GM12878 (cell line): ENCODE measurements at regions not wholly inside any gene's neighbourhood (a gene's known extent, or its start where the extent isn't known, plus 50 kb on each side); places are given as distances from the start of the nearest gene placed in this dataset.
A peak's percentile ranks its signal among the peaks of the same experiment; 100 is the strongest.

Experiments used
- CBX3 ChIP-seq: fragments of 200-600 bp; sonication (generic); IDR thresholded peaks from 2 replicates; pipeline ENCODE4 v1.6.1; 2016; ENCODE audit warnings: low read depth, borderline replicate concordance
- CHD1 ChIP-seq: IDR thresholded peaks from 2 replicates; pipeline ENCODE4 v1.6.1; 2012; ENCODE audit warnings: low read depth, low read length, improper control_type of control experiment
- FOS ChIP-seq: IDR thresholded peaks from 3 replicates; pipeline ENCODE4 v1.6.1; 2011; ENCODE audit warnings: borderline replicate concordance; ENCODE audit not compliant: insufficient read length; ENCODE audit errors: extremely low read depth
- HDGF ChIP-seq: fragments of 450-650 bp; IDR thresholded peaks from 2 replicates; pipeline ENCODE4 v1.6.1; 2016; ENCODE audit warnings: antibody characterized with exemption
- IKZF1 ChIP-seq: fragments of 450-650 bp; conservative IDR thresholded peaks from 2 replicates; pipeline ENCODE4 v1.6.1; 2017; ENCODE audit warnings: antibody characterized with exemption, mild to moderate bottlenecking
- IKZF2 ChIP-seq, 2 experiments: fragments of 450-650 bp; IDR thresholded peaks; 2 replicates each; pipeline ENCODE4 v1.6.1; 2017; ENCODE audit warnings: mild to moderate bottlenecking in 2 of 2, moderate library complexity in 2 of 2
- JUNB ChIP-seq: IDR thresholded peaks from 2 replicates; pipeline ENCODE4 v1.6.1; 2016; ENCODE audit warnings: antibody characterized with exemption, mild to moderate bottlenecking
- KLF5 ChIP-seq: fragments of 450-650 bp; IDR thresholded peaks from 2 replicates; pipeline ENCODE4 v1.6.1; 2014; ENCODE audit warnings: mild to moderate bottlenecking; ENCODE audit not compliant: partially characterized antibody
- MEF2B ChIP-seq: fragments of 450-650 bp; IDR thresholded peaks from 2 replicates; pipeline ENCODE4 v1.6.1; 2018; ENCODE audit warnings: mild to moderate bottlenecking, moderate library complexity; ENCODE audit not compliant: partially characterized antibody, poor library complexity, severe bottlenecking
- MYC ChIP-seq: IDR thresholded peaks from 2 replicates; pipeline ENCODE4 v1.6.1; 2011; ENCODE audit warnings: mild to moderate bottlenecking, low read length, moderate library complexity, inconsistent platforms; ENCODE audit not compliant: insufficient read depth, insufficient replicate concordance, insufficient read length, severe bottlenecking
- RELA ChIP-seq: fragments of 450-650 bp; IDR thresholded peaks from 2 replicates; pipeline ENCODE4 v1.8.0; 2014; ENCODE audit warnings: borderline replicate concordance; ENCODE audit not compliant: partially characterized antibody
- SMAD1 ChIP-seq: fragments of 450-650 bp; IDR thresholded peaks from 2 replicates; pipeline ENCODE4 v1.6.1; 2018; ENCODE audit warnings: mild to moderate bottlenecking, low read depth; ENCODE audit not compliant: partially characterized antibody
- ZNF217 ChIP-seq: fragments of 450-650 bp; IDR thresholded peaks from 2 replicates; pipeline ENCODE4 v1.6.1; 2017; ENCODE audit warnings: antibody characterized with exemption, mild to moderate bottlenecking
- ZZZ3 ChIP-seq: IDR thresholded peaks from 2 replicates; pipeline ENCODE4 v1.6.1; 2011; ENCODE audit warnings: low read depth; ENCODE audit not compliant: control insufficient read depth, insufficient read length
- TF ChIP-seq, protein P1 (sequence below): fragments of 450-650 bp; IDR thresholded peaks from 2 replicates; pipeline ENCODE4 v1.6.1; 2017; ENCODE audit warnings: antibody characterized with exemption, mild to moderate bottlenecking, moderate library complexity
- TF ChIP-seq, protein P2 (sequence below): fragments of 450-650 bp; conservative IDR thresholded peaks from 2 replicates; pipeline ENCODE4 v1.6.1; 2017; ENCODE audit warnings: mild to moderate bottlenecking, moderate library complexity
- TF ChIP-seq, protein P3 (sequence below): fragments of 450-650 bp; formaldehyde crosslinking; IDR thresholded peaks from 2 replicates; pipeline ENCODE4 v1.4.0; 2022; ENCODE audit warnings: mild to moderate bottlenecking, moderate library complexity
- TF ChIP-seq, protein P4 (sequence below): IDR thresholded peaks from 2 replicates; pipeline ENCODE4 v1.6.1; 2012; ENCODE audit warnings: improper control_type of control experiment, low read depth, low read length; ENCODE audit not compliant: insufficient replicate concordance

GRCh38 chr20:6848041-6848440 lies 80.6 kb downstream of the BMP2 start (continued):
- TF ChIP-seq, protein P1, sequence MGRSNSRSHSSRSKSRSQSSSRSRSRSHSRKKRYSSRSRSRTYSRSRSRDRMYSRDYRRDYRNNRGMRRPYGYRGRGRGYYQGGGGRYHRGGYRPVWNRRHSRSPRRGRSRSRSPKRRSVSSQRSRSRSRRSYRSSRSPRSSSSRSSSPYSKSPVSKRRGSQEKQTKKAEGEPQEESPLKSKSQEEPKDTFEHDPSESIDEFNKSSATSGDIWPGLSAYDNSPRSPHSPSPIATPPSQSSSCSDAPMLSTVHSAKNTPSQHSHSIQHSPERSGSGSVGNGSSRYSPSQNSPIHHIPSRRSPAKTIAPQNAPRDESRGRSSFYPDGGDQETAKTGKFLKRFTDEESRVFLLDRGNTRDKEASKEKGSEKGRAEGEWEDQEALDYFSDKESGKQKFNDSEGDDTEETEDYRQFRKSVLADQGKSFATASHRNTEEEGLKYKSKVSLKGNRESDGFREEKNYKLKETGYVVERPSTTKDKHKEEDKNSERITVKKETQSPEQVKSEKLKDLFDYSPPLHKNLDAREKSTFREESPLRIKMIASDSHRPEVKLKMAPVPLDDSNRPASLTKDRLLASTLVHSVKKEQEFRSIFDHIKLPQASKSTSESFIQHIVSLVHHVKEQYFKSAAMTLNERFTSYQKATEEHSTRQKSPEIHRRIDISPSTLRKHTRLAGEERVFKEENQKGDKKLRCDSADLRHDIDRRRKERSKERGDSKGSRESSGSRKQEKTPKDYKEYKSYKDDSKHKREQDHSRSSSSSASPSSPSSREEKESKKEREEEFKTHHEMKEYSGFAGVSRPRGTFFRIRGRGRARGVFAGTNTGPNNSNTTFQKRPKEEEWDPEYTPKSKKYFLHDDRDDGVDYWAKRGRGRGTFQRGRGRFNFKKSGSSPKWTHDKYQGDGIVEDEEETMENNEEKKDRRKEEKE = no peak
- TF ChIP-seq MEF2B (peak; percentile 56), MYC (no peak), HDGF (no peak), ZZZ3 (no peak), SMAD1 (no peak), KLF5 (no peak), IKZF2 (IDR thresholded peaks at IDR 0.05) (peak; percentile 83 to 89), IKZF1 (peak; percentile 88), JUNB (no peak), CHD1 (no peak), CBX3 (no peak), FOS (no peak), RELA (no peak), ZNF217 (no peak)
- TF ChIP-seq, protein P2, sequence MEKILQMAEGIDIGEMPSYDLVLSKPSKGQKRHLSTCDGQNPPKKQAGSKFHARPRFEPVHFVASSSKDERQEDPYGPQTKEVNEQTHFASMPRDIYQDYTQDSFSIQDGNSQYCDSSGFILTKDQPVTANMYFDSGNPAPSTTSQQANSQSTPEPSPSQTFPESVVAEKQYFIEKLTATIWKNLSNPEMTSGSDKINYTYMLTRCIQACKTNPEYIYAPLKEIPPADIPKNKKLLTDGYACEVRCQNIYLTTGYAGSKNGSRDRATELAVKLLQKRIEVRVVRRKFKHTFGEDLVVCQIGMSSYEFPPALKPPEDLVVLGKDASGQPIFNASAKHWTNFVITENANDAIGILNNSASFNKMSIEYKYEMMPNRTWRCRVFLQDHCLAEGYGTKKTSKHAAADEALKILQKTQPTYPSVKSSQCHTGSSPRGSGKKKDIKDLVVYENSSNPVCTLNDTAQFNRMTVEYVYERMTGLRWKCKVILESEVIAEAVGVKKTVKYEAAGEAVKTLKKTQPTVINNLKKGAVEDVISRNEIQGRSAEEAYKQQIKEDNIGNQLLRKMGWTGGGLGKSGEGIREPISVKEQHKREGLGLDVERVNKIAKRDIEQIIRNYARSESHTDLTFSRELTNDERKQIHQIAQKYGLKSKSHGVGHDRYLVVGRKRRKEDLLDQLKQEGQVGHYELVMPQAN = 0 out of 2 replicates have a peak, but pooled peaks have one; percentile 26
- TF ChIP-seq, protein P3, sequence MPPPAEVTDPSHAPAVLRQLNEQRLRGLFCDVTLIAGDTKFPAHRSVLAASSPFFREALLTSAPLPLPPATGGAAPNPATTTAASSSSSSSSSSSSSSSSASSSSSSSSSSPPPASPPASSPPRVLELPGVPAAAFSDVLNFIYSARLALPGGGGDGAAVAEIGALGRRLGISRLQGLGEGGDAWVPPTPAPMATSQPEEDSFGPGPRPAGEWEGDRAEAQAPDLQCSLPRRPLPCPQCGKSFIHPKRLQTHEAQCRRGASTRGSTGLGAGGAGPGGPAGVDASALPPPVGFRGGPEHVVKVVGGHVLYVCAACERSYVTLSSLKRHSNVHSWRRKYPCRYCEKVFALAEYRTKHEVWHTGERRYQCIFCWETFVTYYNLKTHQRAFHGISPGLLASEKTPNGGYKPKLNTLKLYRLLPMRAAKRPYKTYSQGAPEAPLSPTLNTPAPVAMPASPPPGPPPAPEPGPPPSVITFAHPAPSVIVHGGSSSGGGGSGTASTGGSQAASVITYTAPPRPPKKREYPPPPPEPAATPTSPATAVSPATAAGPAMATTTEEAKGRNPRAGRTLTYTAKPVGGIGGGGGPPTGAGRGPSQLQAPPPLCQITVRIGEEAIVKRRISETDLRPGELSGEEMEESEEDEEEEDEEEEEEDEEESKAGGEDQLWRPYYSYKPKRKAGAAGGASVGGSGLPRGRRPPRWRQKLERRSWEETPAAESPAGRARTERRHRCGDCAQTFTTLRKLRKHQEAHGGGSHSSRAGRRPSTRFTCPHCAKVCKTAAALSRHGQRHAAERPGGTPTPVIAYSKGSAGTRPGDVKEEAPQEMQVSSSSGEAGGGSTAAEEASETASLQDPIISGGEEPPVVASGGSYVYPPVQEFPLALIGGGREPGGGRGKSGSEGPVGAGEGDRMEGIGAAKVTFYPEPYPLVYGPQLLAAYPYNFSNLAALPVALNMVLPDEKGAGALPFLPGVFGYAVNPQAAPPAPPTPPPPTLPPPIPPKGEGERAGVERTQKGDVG (CRISPR knock-in tag) = no peak
- TF ChIP-seq, protein P4, sequence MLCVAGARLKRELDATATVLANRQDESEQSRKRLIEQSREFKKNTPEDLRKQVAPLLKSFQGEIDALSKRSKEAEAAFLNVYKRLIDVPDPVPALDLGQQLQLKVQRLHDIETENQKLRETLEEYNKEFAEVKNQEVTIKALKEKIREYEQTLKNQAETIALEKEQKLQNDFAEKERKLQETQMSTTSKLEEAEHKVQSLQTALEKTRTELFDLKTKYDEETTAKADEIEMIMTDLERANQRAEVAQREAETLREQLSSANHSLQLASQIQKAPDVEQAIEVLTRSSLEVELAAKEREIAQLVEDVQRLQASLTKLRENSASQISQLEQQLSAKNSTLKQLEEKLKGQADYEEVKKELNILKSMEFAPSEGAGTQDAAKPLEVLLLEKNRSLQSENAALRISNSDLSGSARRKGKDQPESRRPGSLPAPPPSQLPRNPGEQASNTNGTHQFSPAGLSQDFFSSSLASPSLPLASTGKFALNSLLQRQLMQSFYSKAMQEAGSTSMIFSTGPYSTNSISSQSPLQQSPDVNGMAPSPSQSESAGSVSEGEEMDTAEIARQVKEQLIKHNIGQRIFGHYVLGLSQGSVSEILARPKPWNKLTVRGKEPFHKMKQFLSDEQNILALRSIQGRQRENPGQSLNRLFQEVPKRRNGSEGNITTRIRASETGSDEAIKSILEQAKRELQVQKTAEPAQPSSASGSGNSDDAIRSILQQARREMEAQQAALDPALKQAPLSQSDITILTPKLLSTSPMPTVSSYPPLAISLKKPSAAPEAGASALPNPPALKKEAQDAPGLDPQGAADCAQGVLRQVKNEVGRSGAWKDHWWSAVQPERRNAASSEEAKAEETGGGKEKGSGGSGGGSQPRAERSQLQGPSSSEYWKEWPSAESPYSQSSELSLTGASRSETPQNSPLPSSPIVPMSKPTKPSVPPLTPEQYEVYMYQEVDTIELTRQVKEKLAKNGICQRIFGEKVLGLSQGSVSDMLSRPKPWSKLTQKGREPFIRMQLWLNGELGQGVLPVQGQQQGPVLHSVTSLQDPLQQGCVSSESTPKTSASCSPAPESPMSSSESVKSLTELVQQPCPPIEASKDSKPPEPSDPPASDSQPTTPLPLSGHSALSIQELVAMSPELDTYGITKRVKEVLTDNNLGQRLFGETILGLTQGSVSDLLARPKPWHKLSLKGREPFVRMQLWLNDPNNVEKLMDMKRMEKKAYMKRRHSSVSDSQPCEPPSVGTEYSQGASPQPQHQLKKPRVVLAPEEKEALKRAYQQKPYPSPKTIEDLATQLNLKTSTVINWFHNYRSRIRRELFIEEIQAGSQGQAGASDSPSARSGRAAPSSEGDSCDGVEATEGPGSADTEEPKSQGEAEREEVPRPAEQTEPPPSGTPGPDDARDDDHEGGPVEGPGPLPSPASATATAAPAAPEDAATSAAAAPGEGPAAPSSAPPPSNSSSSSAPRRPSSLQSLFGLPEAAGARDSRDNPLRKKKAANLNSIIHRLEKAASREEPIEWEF = no peak
